ENCODE measurements at regions not wholly inside any gene's neighbourhood (a gene's known extent, or its start where the extent isn't known, plus 50 kb on each side); places are given as distances from the start of the nearest gene placed in this dataset.

DNA sequence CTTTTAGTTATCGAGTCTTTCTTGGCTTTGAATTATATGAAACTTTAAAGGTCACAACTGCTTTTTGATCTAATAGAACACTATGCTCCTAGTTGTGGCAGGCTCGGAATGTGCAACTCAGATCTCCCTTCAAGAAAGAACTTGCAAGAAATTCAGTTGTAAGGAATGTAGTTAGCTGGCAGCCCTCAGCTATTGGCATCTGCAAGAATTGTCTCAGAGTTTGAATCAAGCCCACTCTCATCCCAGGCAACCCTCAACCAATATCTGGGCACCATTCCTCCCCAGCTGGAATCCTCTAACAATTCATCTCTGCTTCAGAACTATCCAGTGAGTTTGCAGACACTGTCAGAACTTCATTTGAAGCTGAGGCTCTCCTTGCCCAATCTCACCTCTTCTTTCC, 447.2 kb downstream of the KIF2B start:
- intact Hi-C loops (cut with DNase I), result no loop called here
- no peaks in the 10 kb centered on the region for H3K27me3 ChIP-seq
- no peaks in the 10 kb centered on the region for H3K36me3 ChIP-seq
- no peak overlapping the region for H3K4me3 ChIP-seq
- no peaks in the 10 kb centered on the region for H3K4me1 ChIP-seq (ENCODE audit: insufficient read depth)
- no peak for TF ChIP-seq POLR2A (IDR thresholded peaks at IDR 0.05)
- 28 to 48% (median 43%) methylated on average over 2 of the region's 2 CpGs for WGBS, 3 donors
- no peak overlapping the region for H3K27ac ChIP-seq
- H3K9me3 ChIP-seq, result no peaks in the 10 kb centered on the region
- no peak for DNase-seq

- 79 to 88% (median 87%) methylated on average over 2 of the region's 2 CpGs for WGBS, 3 donors
- H3K27me3 ChIP-seq, result no peaks in the 10 kb centered on the region
- DNase-seq, result no peak
- no peak overlapping the region for H3K4me3 ChIP-seq
- no peaks in the 10 kb centered on the region for H3K9me3 ChIP-seq
- intact Hi-C loops (cut with DNase I), result no loop called here
- TF ChIP-seq, protein P1, sequence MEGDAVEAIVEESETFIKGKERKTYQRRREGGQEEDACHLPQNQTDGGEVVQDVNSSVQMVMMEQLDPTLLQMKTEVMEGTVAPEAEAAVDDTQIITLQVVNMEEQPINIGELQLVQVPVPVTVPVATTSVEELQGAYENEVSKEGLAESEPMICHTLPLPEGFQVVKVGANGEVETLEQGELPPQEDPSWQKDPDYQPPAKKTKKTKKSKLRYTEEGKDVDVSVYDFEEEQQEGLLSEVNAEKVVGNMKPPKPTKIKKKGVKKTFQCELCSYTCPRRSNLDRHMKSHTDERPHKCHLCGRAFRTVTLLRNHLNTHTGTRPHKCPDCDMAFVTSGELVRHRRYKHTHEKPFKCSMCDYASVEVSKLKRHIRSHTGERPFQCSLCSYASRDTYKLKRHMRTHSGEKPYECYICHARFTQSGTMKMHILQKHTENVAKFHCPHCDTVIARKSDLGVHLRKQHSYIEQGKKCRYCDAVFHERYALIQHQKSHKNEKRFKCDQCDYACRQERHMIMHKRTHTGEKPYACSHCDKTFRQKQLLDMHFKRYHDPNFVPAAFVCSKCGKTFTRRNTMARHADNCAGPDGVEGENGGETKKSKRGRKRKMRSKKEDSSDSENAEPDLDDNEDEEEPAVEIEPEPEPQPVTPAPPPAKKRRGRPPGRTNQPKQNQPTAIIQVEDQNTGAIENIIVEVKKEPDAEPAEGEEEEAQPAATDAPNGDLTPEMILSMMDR (IDR thresholded peaks at IDR 0.05), result no peak
- no peak for TF ChIP-seq POLR2A (IDR thresholded peaks at IDR 0.05)
- no peak for TF ChIP-seq EP300 (IDR thresholded peaks at IDR 0.05)
- no peaks in the 10 kb centered on the region for H3K4me1 ChIP-seq (ENCODE audit: insufficient read depth)
- no peaks in the 10 kb centered on the region for H3K36me3 ChIP-seq
- H3K27ac ChIP-seq, result no peak overlapping the region
Measured at GRCh38 chr17:54270499-54270898, 447.8 kb downstream of the KIF2B start.

DNA sequence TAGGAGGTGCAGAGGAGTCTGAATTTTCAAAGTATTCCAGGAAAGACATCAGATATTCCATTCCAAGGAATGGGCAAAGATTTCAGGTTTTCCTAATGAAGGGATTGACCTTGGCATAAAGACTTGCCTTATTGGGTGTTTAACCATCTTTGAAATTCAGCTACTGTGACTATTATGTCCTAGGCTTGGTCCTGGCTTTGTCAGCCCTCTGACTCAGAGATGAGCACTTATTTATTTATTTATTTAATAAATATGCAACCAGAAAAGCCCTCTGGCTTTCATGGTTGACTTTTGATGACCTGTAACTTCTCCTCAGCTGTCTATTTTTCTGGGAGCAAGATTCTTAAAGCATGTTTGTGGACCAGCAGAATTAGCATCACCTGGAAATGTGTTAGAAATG, 455.1 kb downstream of the KIF2B start:
- no peak for DNase-seq
- no peaks in the 10 kb centered on the region for H3K36me3 ChIP-seq
- H3K27ac ChIP-seq, result no peak overlapping the region
- no peaks in the 10 kb centered on the region for H3K9me3 ChIP-seq
- intact Hi-C loops (cut with DNase I), result no loop called here
- H3K4me1 ChIP-seq (ENCODE audit: insufficient read depth), result no peaks in the 10 kb centered on the region
- no peaks in the 10 kb centered on the region for H3K27me3 ChIP-seq
- no peak for TF ChIP-seq EP300 (IDR thresholded peaks at IDR 0.05)
- TF ChIP-seq POLR2A (IDR thresholded peaks at IDR 0.05), result no peak
- TF ChIP-seq, protein P1 (IDR thresholded peaks at IDR 0.05), result no peak
- no peak overlapping the region for H3K4me3 ChIP-seq

GRCh38 chr17:54280741-54281140, 458.0 kb downstream of the KIF2B start:
- 60 to 68% (median 65%) methylated on average over 3 of the region's 3 CpGs for WGBS, 3 donors
- intact Hi-C loops (cut with DNase I), result no loop called here
- no peaks in the 10 kb centered on the region for H3K4me1 ChIP-seq (ENCODE audit: insufficient read depth)
- H3K27ac ChIP-seq, result no peak overlapping the region
- DNase-seq, result no peak
- H3K36me3 ChIP-seq, result no peaks in the 10 kb centered on the region
- H3K9me3 ChIP-seq, result no peaks in the 10 kb centered on the region
- no peak overlapping the region for H3K4me3 ChIP-seq
- TF ChIP-seq POLR2A (IDR thresholded peaks at IDR 0.05), result no peak
- TF ChIP-seq, protein P1 (IDR thresholded peaks at IDR 0.05), result no peak
- no peak for TF ChIP-seq EP300 (IDR thresholded peaks at IDR 0.05)
- no peaks in the 10 kb centered on the region for H3K27me3 ChIP-seq

DNA sequence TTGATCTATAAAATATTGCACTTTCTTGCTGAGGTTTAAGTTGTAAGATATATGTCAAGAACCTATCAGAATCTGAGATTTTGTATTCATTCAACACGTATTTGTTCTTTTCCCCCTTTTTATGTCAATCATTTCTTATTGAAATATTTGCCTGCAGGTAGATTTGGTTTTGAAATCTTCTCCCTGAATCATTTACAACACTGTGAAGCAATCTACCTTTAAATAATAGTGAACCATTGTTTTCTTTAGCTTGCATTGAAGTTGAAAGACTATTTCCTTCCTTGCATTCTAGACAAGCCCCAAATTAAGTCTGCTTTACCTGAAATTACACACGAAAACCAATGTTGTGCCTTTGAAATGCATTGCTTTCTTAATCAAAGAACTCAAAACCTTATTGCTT, 460.2 kb downstream of the KIF2B start:
- Histone ChIP-seq H3K27ac (no peak overlapping the region), H3K4me1 (ENCODE audit: insufficient read depth) (no peaks in the 10 kb centered on the region), H3K36me3 (no peaks in the 10 kb centered on the region), H3K9me3 (no peaks in the 10 kb centered on the region), H3K4me3 (no peak overlapping the region), H3K27me3 (no peaks in the 10 kb centered on the region)
- 51 to 71% (median 61%) methylated on average over 2 of the region's 2 CpGs for WGBS, 3 donors
- TF ChIP-seq EP300 (IDR thresholded peaks at IDR 0.05), result no peak
- TF ChIP-seq, protein P1 (IDR thresholded peaks at IDR 0.05), result no peak
- no peak for TF ChIP-seq POLR2A (IDR thresholded peaks at IDR 0.05)
- no peak for DNase-seq
- intact Hi-C loops (cut with DNase I), result no loop called here
